ENCODE measurements at regions not wholly inside any gene's neighbourhood (a gene's known extent, or its start where the extent isn't known, plus 50 kb on each side); places are given as distances from the start of the nearest gene placed in this dataset.
"Not testable (repeated sequence)": the region's sequence is repeated elsewhere in the genome, so short reads cannot be mapped to it uniquely, and the experiment has no call there.

GRCh38 chr2:56813490-56813889, 629.7 kb downstream of the CCDC85A start:
- DNase-seq: no peak

- no peak for DNase-seq
Observed at GRCh38 chr2:56816666-56817065, 632.9 kb downstream of the CCDC85A start.

- DNase-seq: no peak
Observed at GRCh38 chr2:56831780-56832179, 648.0 kb downstream of the CCDC85A start.

GRCh38 chr2:56834686-56835085, 650.9 kb downstream of the CCDC85A start:
- DNase-seq: no peak

- not testable (repeated sequence) for DNase-seq
Observed at GRCh38 chr2:56840009-56840408, 656.2 kb downstream of the CCDC85A start.

GRCh38 chr2:56860991-56861390, 677.2 kb downstream of the CCDC85A start:
- no peak for DNase-seq

GRCh38 chr2:56871644-56872043, 687.9 kb downstream of the CCDC85A start:
- no peak for DNase-seq

- no peak for DNase-seq
Observed at GRCh38 chr2:56874717-56875116, 690.9 kb downstream of the CCDC85A start.

GRCh38 chr2:56889738-56890137, 705.9 kb downstream of the CCDC85A start:
- DNase-seq: no peak

- no peak for DNase-seq
Observed at GRCh38 chr2:56892382-56892781, 708.6 kb downstream of the CCDC85A start.

GRCh38 chr2:56898986-56899385, 715.2 kb downstream of the CCDC85A start:
- DNase-seq: no peak

- no peak for DNase-seq
Observed at GRCh38 chr2:56912490-56912889, 728.7 kb downstream of the CCDC85A start.

GRCh38 chr2:56918790-56919189, 735.0 kb downstream of the CCDC85A start:
- no peak for DNase-seq

- DNase-seq: no peak
Observed at GRCh38 chr2:56933976-56934375, 750.2 kb downstream of the CCDC85A start.

- no peak for DNase-seq
Observed at GRCh38 chr2:56934866-56935265, 751.1 kb downstream of the CCDC85A start.

- no peak for DNase-seq
Observed at GRCh38 chr2:56940054-56940453, 756.3 kb downstream of the CCDC85A start.

- no peak for DNase-seq
Observed at GRCh38 chr2:56952871-56953270, 769.1 kb downstream of the CCDC85A start.

- no peak for DNase-seq
Observed at GRCh38 chr2:56960581-56960980, 776.8 kb downstream of the CCDC85A start.

- no peak for DNase-seq
Observed at GRCh38 chr2:56962673-56963072, 778.9 kb downstream of the CCDC85A start.

GRCh38 chr2:56969513-56969912, 785.7 kb downstream of the CCDC85A start:
- DNase-seq: no peak

GRCh38 chr2:56971383-56971974, 787.7 kb downstream of the CCDC85A start:
- no peak for DNase-seq

GRCh38 chr2:56981554-56981953, 797.8 kb downstream of the CCDC85A start:
- no peak for DNase-seq

- DNase-seq: no peak
Observed at GRCh38 chr2:56985609-56986008, 801.8 kb downstream of the CCDC85A start.

GRCh38 chr2:57022496-57022895, 838.7 kb downstream of the CCDC85A start:
- DNase-seq: no peak

- no peak for DNase-seq
Observed at GRCh38 chr2:57044931-57045635, 861.3 kb downstream of the CCDC85A start.
